ENCODE measurements at regions not wholly inside any gene's neighbourhood (a gene's known extent, or its start where the extent isn't known, plus 50 kb on each side); places are given as distances from the start of the nearest gene placed in this dataset.

DNA sequence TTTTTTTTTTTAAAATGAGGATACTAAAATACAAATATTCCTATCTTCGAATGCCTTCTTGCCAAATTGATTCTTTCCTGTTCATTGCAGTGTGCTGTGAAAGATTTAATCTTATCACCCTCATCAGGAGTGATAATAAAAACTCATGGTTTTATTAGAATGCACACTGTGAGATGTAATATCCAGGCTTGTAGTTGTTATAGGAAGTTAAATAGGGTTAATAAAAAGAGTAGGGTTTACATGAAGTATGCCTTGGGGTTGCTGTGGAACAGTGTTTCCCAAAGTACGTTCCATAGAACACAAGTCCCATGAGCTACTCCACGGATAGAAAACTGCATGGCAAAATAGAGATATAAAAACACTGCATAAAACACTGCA lies 191.9 kb downstream of the SPP2 start:
- H3K27me3 ChIP-seq (replicated peaks; ENCODE audit: insufficient read depth, low read depth, low read length, poor library complexity): no peaks in the 10 kb centered on the region
- H3K4me1 ChIP-seq (ENCODE audit: insufficient read depth, low read length, poor library complexity, severe bottlenecking): no peaks in the 10 kb centered on the region
- H3K9me3 ChIP-seq (ENCODE audit: low read depth, low read length, poor library complexity, severe bottlenecking): no peaks in the 10 kb centered on the region
- no peak for DNase-seq (ENCODE audit: low spot score)
- intact Hi-C loops (cut with micrococcal nuclease; ENCODE audit: unreplicated experiment): no loop called here
- TF ChIP-seq, protein P1, sequence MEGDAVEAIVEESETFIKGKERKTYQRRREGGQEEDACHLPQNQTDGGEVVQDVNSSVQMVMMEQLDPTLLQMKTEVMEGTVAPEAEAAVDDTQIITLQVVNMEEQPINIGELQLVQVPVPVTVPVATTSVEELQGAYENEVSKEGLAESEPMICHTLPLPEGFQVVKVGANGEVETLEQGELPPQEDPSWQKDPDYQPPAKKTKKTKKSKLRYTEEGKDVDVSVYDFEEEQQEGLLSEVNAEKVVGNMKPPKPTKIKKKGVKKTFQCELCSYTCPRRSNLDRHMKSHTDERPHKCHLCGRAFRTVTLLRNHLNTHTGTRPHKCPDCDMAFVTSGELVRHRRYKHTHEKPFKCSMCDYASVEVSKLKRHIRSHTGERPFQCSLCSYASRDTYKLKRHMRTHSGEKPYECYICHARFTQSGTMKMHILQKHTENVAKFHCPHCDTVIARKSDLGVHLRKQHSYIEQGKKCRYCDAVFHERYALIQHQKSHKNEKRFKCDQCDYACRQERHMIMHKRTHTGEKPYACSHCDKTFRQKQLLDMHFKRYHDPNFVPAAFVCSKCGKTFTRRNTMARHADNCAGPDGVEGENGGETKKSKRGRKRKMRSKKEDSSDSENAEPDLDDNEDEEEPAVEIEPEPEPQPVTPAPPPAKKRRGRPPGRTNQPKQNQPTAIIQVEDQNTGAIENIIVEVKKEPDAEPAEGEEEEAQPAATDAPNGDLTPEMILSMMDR (conservative IDR thresholded peaks at IDR 0.05; ENCODE audit: low read depth, low read length): no peak
- TF ChIP-seq EZH2 (IDR thresholded peaks at IDR 0.05; ENCODE audit: borderline replicate concordance, low read depth, low read length, poor library complexity, severe bottlenecking): no peak
- H3K27ac ChIP-seq (ENCODE audit: low read depth, low read length, poor library complexity, severe bottlenecking): no peak overlapping the region
- CTCF ChIA-PET: no interaction called here
- no peak overlapping the region for H3K4me3 ChIP-seq (ENCODE audit: low read depth, low read length, poor library complexity, severe bottlenecking)
- BruUV-seq (replicated peaks): no TSS peak
- POLR2A ChIA-PET (ENCODE audit: low non-redundant PET): no interaction called here
- H3K36me3 ChIP-seq (ENCODE audit: insufficient read depth, low read length, poor library complexity, severe bottlenecking): no peaks in the 10 kb centered on the region

DNA sequence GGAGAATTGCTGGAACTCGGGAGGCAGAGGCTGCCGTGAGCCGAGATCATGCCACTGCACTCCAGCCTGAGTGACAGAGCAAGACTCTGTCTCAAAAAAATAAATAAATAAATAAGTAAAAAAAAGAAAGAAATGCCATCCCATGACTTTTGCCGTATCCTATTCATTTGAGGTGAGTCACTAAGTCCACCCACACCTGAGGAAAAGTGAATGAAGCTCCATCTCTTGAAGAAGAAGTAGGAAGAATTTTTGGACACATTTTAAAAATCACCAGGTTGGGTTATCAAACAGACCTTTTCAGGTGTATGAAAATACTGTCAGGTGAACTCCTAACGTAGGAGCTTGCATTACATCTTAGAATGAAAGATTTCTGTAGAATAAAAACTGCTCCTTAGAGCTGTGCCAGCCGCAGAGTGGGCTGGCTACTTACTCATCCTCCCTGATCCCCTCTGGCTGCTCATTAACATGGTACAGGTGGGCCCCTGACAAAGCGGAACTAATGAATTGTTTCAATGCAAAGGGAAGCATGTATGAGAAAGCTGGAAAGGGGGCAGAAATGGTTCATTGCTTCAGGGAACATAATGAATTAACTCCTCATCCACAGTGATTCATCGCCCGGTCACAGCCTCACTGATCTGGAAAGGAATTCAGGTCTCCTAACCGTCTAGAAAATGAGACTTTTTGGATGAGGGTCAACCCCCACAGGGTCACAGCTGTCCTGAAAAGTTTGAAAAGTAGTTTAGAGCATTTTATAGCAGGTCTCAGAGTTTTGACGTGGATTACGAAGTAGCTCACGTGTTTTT lies 191.4 kb downstream of the SPP2 start:
- TF ChIP-seq EZH2 (IDR thresholded peaks at IDR 0.05; ENCODE audit: borderline replicate concordance, low read depth, low read length, poor library complexity, severe bottlenecking): no peak
- TF ChIP-seq, protein P1 (conservative IDR thresholded peaks at IDR 0.05; ENCODE audit: low read depth, low read length): no peak
- H3K36me3 ChIP-seq (ENCODE audit: insufficient read depth, low read length, poor library complexity, severe bottlenecking): no peaks in the 10 kb centered on the region
- no peaks in the 10 kb centered on the region for H3K9me3 ChIP-seq (ENCODE audit: low read depth, low read length, poor library complexity, severe bottlenecking)
- no peak overlapping the region for H3K4me3 ChIP-seq (ENCODE audit: low read depth, low read length, poor library complexity, severe bottlenecking)
- intact Hi-C loops (cut with micrococcal nuclease; ENCODE audit: unreplicated experiment): no loop called here
- H3K27me3 ChIP-seq (replicated peaks; ENCODE audit: insufficient read depth, low read depth, low read length, poor library complexity): no peaks in the 10 kb centered on the region
- DNase-seq (ENCODE audit: low spot score): peak; percentile 19
- ChIA-PET POLR2A (ENCODE audit: low non-redundant PET) (no interaction called here), CTCF (no interaction called here)
- no peak overlapping the region for H3K27ac ChIP-seq (ENCODE audit: low read depth, low read length, poor library complexity, severe bottlenecking)
- BruUV-seq (replicated peaks): no TSS peak
- H3K4me1 ChIP-seq (ENCODE audit: insufficient read depth, low read length, poor library complexity, severe bottlenecking): no peaks in the 10 kb centered on the region

DNA sequence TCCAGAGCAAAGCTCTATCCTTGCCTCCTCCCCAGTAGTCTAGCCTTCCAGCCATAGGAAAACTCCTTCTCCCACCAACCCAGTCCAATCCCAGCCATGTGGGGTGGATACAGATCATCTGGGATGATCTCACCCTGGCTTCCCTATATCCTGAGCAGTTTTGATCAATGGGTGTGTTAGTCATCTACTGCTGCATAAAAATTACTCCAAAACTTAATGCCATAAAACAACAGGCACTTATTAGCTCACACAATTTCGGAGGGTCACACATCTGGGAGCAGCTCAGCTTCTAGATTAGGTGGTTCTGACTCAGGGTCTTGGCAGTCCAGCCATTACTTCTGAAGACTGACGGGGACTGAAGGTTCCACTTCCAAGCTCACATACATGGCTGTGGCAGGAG lies 190.4 kb downstream of the SPP2 start:
- Histone ChIP-seq H3K27me3 (replicated peaks; ENCODE audit: insufficient read depth, low read depth, low read length, poor library complexity) (no peaks in the 10 kb centered on the region), H3K27ac (ENCODE audit: low read depth, low read length, poor library complexity, severe bottlenecking) (no peak overlapping the region), H3K9me3 (ENCODE audit: low read depth, low read length, poor library complexity, severe bottlenecking) (no peaks in the 10 kb centered on the region), H3K36me3 (ENCODE audit: insufficient read depth, low read length, poor library complexity, severe bottlenecking) (no peaks in the 10 kb centered on the region), H3K4me3 (ENCODE audit: low read depth, low read length, poor library complexity, severe bottlenecking) (no peak overlapping the region), H3K4me1 (ENCODE audit: insufficient read depth, low read length, poor library complexity, severe bottlenecking) (no peaks in the 10 kb centered on the region)
- BruUV-seq (replicated peaks): no TSS peak
- CTCF ChIA-PET: no interaction called here
- intact Hi-C loops (cut with micrococcal nuclease; ENCODE audit: unreplicated experiment): no loop called here
- no peak for DNase-seq (ENCODE audit: low spot score)
- no peak for TF ChIP-seq EZH2 (IDR thresholded peaks at IDR 0.05; ENCODE audit: borderline replicate concordance, low read depth, low read length, poor library complexity, severe bottlenecking)
- TF ChIP-seq, protein P1 (conservative IDR thresholded peaks at IDR 0.05; ENCODE audit: low read depth, low read length): no peak
- POLR2A ChIA-PET (ENCODE audit: low non-redundant PET): no interaction called here
